NCI-H510A treated with DMSO at 0.1 percent for 48 hours (cell line): ENCODE measurements at regions not wholly inside any gene's neighbourhood (a gene's known extent, or its start where the extent isn't known, plus 50 kb on each side); places are given as distances from the start of the nearest gene placed in this dataset.

Experiments used
- DNase-seq: peaks from one replicate; lab custom pipeline; 2025; lab: John Stamatoyannopoulos, UW

DNA sequence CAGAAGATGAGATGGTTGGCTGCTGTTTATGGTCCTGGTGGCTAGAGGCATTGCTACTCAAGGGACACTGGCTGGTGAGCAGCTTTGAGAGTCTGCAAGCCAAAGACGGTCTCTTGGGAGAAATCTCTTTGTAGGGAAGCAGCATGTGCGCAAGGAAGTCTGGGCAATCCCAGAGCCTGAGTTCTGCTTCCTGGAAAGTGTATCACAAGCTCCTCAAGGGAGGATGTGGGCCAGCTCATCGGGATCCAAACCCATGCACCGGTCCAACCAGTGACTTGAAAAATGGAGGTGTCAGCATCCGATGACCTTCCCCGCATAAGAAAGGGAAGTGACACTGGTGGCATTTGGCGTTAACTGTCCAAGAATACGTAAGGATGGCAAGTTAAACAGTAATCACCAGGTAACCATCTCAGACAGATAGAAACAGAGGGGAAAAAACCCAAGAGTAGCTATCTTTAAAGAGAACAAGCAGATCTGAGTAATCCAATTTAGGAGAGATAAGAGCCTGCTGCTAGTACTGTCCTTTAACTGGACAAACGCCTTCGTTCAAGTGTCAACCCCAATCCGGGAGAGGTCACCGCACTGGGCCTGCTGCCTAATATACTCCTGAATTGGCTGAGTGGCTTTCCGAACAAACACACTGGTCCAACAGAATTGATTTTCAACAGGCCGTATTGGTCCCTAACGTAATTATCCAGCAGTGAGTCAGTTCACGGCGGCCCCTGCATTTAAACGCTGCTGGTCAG lies 303.0 kb upstream of the ZFHX3 start:
- no peak for DNase-seq

GRCh38 chr16:73347500-73348375 lies 299.8 kb upstream of the ZFHX3 start:
- peak; percentile 39 for DNase-seq

GRCh38 chr16:73339821-73340220 lies 291.9 kb upstream of the ZFHX3 start:
- peak; percentile 22 for DNase-seq

DNA sequence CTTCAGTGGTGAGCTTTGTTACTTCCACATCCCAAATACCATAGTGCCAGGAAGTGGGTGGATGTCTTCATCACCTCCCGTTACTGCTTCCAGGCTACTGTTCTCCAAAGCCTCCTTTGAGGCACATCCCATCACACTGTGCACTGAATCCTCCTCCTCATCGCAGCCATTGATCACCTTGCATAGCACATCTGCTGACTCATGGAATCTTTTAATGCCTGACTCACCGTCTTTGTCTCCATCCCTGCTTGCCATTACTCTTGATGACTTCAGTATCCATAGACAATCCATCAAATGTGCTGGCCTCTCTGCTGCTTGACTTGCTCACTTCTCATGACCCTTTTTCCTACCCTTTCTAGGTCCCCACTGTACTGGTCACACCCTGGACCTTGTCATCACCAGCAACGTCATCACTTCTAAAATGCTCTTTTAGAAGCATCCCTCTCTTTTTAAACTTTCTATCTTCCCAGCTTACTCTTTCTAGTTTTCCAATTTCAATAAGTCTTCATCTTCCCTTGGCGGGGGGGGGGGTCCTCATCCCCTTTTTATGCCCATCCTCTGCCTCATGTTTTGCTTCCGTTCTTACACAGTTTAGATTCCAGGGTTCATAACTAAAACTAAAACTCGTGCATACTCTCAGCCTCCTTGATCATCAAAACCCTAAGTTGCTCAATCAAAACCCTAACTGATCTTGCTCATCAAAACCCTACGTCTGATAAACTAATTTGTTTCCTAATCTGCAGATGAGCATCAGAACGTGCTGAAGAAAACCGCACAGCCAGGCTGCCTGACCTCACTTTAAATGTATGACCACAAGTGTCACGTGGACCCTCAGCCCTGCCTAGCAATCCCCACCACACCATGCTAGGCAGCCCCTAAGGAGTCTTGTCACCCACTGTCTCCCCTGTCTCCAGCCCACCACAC lies 289.7 kb upstream of the ZFHX3 start:
- DNase-seq, result no peak

GRCh38 chr16:73329358-73330286 lies 281.7 kb upstream of the ZFHX3 start:
- no peak for DNase-seq

DNA sequence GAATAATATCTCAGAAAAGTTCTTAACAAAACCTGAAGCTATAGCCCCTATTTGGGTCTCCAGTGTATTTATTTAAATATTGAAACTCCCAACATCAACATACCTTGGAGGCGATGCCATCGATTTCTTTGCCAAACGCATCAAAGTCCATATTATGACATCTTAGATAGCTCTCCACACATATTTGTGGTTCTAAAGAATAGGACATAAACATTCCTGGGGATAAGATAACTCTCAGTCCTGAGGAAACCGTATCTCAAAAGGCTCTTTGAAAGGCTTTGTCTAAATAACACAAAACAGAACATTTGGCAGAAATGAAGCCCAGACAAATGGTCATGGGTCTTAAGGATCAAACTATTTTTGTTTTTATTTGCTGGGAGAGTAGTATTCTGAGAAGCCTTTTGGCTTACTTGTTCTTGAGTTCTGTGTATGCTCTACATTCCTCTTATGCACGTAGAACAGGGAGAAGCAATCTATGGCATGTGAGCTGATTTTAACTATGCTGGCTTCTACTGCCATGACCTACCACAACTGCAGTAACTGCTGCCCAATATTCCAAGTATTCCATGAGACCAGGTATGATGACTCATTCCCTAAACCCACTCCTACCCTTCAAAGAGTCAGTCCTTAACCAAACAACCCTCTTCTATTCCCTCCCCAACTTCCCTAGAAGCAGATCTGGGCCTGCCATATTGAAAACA lies 279.0 kb upstream of the ZFHX3 start:
- DNase-seq, result no peak

- DNase-seq, result no peak
Observed at GRCh38 chr16:73326221-73326620, 278.3 kb upstream of the ZFHX3 start.

DNA sequence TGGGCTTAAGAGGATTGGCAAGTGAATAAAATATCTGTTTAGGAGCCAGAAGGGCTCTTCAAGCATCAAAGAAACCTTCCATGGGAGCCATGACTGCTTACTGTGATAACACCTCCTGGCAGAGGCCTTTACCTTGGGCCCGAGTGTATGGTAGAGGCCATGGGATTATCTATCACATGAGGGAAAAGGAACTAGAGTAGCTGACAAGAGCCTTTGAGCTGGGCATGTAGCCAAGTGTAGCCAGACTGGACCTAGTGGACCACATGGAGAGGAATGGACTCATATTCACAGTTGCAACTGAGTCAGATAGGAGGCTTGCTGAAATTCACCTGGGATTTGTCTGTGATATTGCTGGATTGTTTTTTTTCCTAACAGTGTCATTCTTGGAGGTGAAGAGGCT lies 276.0 kb upstream of the ZFHX3 start:
- DNase-seq, result no peak

GRCh38 chr16:73322856-73323255 lies 274.9 kb upstream of the ZFHX3 start:
- no peak for DNase-seq

DNA sequence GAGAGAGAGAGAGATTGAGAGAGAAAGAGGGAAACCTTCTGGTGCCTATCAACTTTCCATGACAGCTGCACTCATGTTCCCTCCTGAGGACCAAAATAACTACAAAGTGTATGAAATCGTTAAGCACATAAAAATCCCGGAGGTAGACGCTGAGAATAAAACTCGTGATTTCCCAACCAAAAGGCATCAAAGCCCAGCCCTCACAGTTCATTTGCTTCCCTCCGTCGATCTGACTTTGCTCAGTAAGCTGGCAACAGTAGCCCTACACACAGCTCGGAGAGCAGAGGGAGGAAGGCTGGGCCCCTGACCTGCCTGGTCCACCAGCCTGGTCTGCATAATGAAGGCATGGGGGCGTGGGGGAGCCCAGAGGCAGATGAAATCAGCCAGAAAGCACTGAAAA lies 273.9 kb upstream of the ZFHX3 start:
- no peak for DNase-seq

- DNase-seq, result no peak
Observed at GRCh38 chr16:73319737-73320136, 271.8 kb upstream of the ZFHX3 start.

GRCh38 chr16:73319261-73319660 lies 271.3 kb upstream of the ZFHX3 start:
- DNase-seq, result no peak

DNA sequence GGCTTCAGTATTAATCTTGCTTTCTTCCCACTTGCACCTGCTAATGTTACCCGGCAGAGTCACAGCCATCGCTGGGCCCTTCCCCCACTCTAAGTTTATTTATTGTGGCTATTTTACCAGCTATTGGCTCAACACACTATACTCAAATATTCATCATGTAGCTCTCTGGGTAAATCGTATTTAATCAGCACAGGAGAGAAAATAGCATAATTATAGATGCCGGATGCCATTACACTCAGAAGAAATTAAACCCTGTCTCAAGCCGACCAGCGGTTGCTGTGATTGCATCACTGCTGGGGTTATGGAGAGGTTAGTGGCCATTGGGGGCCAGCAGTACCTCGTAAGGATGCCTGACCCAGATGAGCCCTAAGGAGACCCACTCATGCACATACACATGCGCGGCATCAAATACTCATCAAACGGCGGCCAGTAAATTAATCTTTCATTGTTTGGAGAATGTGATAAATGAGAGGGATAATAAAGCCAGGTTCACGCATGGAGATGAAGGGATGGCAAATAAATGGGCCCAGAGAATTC lies 269.5 kb upstream of the ZFHX3 start:
- no peak for DNase-seq

DNA sequence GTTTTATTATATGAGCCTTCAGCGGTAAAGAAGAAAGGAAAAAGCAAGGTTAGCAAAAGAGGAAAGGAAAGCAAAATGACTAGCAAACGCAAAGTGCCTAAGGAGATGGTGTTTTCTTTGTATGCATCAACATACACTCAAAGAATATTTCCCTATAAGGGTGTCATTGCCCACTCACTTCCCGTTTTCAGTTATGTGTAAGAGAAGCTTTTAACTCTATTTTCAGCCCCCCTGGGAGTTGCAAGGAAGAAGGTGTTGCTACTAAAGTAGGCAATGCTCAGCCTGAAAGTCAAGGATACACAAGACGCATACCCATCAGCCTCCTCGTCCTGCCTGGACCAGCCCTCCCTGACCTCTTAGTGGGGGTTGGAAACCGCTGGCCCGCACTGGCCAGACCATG lies 267.7 kb upstream of the ZFHX3 start:
- DNase-seq, result no peak

GRCh38 chr16:73313950-73314349 lies 266.0 kb upstream of the ZFHX3 start:
- DNase-seq, result no peak

DNA sequence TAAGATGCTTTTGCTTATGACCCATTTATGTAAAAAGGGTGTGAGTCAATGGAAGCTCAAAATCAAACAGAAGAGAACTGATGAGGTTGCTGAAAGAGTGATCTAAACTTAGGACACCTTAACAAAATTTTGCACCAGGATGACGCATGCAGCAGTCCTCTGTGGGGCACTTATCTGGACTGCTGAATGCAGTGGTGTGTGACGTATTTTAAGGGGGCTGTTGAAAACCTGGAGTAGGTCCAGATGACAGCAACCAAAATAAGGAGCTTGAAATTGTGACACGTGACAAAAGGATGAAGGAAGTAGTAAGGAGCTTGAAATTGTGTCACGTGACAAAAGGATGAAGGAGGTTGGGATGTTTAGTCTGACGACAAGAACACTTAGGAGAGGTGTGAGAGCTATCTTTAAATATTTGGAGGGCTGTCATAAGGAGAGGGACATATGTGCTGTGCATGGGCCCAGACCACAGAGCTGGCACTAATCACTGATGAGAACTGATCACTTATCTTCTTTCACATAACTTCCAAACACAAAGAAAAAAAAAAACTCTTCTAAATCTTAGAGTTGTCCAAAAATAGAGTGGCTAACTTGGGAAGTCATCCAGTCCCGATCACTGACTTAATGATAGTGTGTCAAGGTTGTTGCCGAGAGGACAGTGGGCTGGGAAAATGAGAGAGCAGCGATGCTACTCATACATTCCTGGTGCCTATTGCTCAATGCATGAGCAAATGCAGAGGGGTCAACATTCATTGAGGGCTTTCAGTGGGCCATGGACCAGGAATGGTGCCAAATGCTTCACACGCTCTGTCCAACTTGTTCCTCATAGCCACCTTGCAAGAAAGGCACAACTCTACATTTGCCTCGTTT lies 264.2 kb upstream of the ZFHX3 start:
- DNase-seq, result no peak

DNA sequence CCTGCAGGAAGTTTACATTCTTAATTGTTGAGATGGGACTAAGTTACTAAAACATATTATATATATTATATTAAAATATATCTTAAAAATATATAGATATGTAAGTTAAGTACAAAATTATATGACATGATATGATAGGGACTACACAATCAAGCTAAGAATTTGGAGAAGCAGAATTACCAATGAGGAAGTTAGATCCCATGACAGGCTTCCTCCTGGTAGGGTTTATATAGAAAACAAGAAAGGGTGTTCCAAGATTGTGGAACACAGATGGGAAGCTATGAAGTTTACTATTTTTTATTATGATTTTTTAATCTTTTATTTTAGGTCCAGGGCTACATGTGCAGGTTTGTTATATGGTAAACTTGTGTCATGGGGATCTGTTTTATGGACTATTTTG lies 260.8 kb upstream of the ZFHX3 start:
- DNase-seq, result no peak

DNA sequence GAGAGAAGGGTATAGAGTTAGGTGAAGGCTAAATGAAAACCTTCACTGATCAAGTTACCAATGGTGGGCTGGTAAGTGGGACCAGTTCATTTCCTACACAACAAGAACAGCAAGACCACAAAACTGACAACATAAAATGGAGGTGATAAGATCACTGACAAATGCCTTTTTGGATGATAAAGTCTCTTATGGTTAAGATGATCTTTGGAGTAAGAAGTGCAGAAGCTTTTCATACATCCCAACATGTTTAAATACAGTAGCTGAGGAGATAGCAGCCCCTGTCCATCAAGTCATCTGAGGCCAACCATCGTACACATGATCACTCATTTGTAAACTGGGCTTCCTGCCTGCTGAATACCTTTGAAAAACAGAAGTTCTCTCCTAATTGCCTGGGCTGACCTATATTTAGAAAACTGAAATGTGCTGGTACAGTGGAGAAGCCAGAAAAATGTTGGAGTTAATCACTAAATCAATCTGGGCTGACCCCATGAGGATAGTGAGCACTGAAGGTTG lies 259.0 kb upstream of the ZFHX3 start:
- DNase-seq, result no peak
